Natural killer cell (primary cell): ENCODE measurements at regions not wholly inside any gene's neighbourhood (a gene's known extent, or its start where the extent isn't known, plus 50 kb on each side); places are given as distances from the start of the nearest gene placed in this dataset.

Experiments
- ATAC-seq, 3 donors: fragments of 150-1000 bp in 2 of 3; fragments of 200-7000 bp in 1 of 3; cut with Tn5 transposase; 1 replicate in 1 of 3; 2 replicates in 2 of 3; pipeline ENCODE4 v1.10.0; 2021; ENCODE audit warnings: mild to moderate bottlenecking in 2 of 3, moderate library complexity in 2 of 3
- DNase-seq, 2 donors: peaks; one replicate each; pipeline versions ENCODE4 v3.0.0 to v3.0.0-alpha.2; 2013 to 2021; ENCODE audit warnings: mixed read lengths in 1 of 2
- H3K27ac ChIP-seq: one replicate; pipeline ENCODE4 v1.5.1; 2013; ENCODE audit warnings: mild to moderate bottlenecking, low read length
- H3K27me3 ChIP-seq: one replicate; pipeline ENCODE4 v1.6.1; 2013; ENCODE audit warnings: low read length; ENCODE audit not compliant: control insufficient read depth, insufficient read depth
- H3K36me3 ChIP-seq: one replicate; pipeline ENCODE4 v1.6.1; 2013; ENCODE audit warnings: low read length; ENCODE audit not compliant: control insufficient read depth, insufficient read depth
- H3K4me1 ChIP-seq: one replicate; pipeline ENCODE4 v1.6.1; 2013; ENCODE audit warnings: low read length; ENCODE audit not compliant: control insufficient read depth, insufficient read depth
- H3K4me3 ChIP-seq: one replicate; pipeline ENCODE4 v1.5.1; 2013; ENCODE audit warnings: low read length
- H3K9me3 ChIP-seq: one replicate; pipeline ENCODE4 v1.6.1; 2013; ENCODE audit warnings: low read length; ENCODE audit not compliant: control insufficient read depth, insufficient read depth
- H3K27ac Mint-ChIP-seq, 2 donors: one replicate each; pipeline ENCODE4 v1.8.0; 2022; ENCODE audit warnings: mild to moderate bottlenecking in 2 of 2, mixed read lengths in 2 of 2, moderate library complexity in 1 of 2
- H3K27me3 Mint-ChIP-seq, 2 donors: one replicate each; pipeline ENCODE4 v1.8.0; 2022; ENCODE audit warnings: low read depth in 2 of 2, mixed read lengths in 2 of 2
- H3K36me3 Mint-ChIP-seq: one replicate; pipeline ENCODE4 v1.8.0; 2022; ENCODE audit warnings: mixed read lengths
- H3K4me1 Mint-ChIP-seq, 2 donors: one replicate each; pipeline ENCODE4 v1.8.0; 2022; ENCODE audit warnings: mixed read lengths in 2 of 2
- H3K4me3 Mint-ChIP-seq: one replicate; pipeline ENCODE4 v1.8.0; 2022; ENCODE audit warnings: mild to moderate bottlenecking, moderate library complexity, mixed read lengths
- H3K9me3 Mint-ChIP-seq, 2 donors: one replicate each; pipeline ENCODE4 v1.8.0; 2022; ENCODE audit warnings: mixed read lengths in 2 of 2
- CTCF ChIP-seq: fragments of 200-600 bp; IDR thresholded peaks from one replicate; pipeline ENCODE4 v1.8.0; 2022; ENCODE audit warnings: antibody characterized with exemption
- WGBS: methylation state at CpG from one replicate; pipeline ENCODE4 v1.1.7; 2013; ENCODE audit warnings: missing lambda C conversion rate; ENCODE audit not compliant: insufficient coverage; 5-methylcytosine and 5-hydroxymethylcytosine counted together
- intact Hi-C: fragments of 100-400 bp; cut with micrococcal nuclease; formaldehyde crosslinking; loops from one replicate; pipeline ENCODE4 v1.14.2; 2022

- Histone ChIP-seq H3K27ac (no peak overlapping the region), H3K4me1 (no peaks in the 10 kb centered on the region), H3K36me3 (no peaks in the 10 kb centered on the region), H3K4me3 (no peak overlapping the region), H3K9me3 (peaks cover 3% of the 10 kb centered on the region), H3K27me3 (no peaks in the 10 kb centered on the region)
- WGBS: 37% methylated on average over 21 of the region's 21 CpGs
- H3K9me3 Mint-ChIP-seq: no peaks in the 10 kb centered on the region
- no peaks in the 10 kb centered on the region for H3K36me3 Mint-ChIP-seq
- intact Hi-C loops: no loop called here
- DNase-seq (peak in 1 of 2 donors; percentile 83), ATAC-seq (peak; percentile 40 to 73 (median 73))
- H3K4me3 Mint-ChIP-seq: peak overlapping the region; percentile 28
- H3K27ac Mint-ChIP-seq: no peak overlapping the region
- peaks cover 0 to 4% of the 10 kb centered on the region in 2 donors for H3K27me3 Mint-ChIP-seq
- H3K4me1 Mint-ChIP-seq: peaks cover 0 to 4% of the 10 kb centered on the region in 2 donors
- TF ChIP-seq CTCF: no peak
Measured at GRCh38 chr15:62344806-62345539, 179.9 kb upstream of the C2CD4B start.

GRCh38 chr15:62346168-62346567, 181.1 kb upstream of the C2CD4B start:
- peaks cover 0 to 4% of the 10 kb centered on the region in 2 donors for H3K4me1 Mint-ChIP-seq
- H3K9me3 Mint-ChIP-seq: no peaks in the 10 kb centered on the region
- DNase-seq (no peak), ATAC-seq (no peak)
- H3K4me3 Mint-ChIP-seq: no peak overlapping the region
- no peak overlapping the region for H3K4me3 ChIP-seq
- no peaks in the 10 kb centered on the region for H3K27me3 ChIP-seq
- no peak overlapping the region for H3K27ac ChIP-seq
- H3K36me3 ChIP-seq: no peaks in the 10 kb centered on the region
- no peak overlapping the region for H3K27ac Mint-ChIP-seq
- intact Hi-C loops: no loop called here
- H3K36me3 Mint-ChIP-seq: no peaks in the 10 kb centered on the region
- peaks cover 3% of the 10 kb centered on the region for H3K9me3 ChIP-seq
- H3K27me3 Mint-ChIP-seq: peaks cover 3 to 5% of the 10 kb centered on the region in 2 donors
- H3K4me1 ChIP-seq: no peaks in the 10 kb centered on the region
- WGBS: no CpG with 5 or more reads among the region's 1 CpG
- no peak for TF ChIP-seq CTCF

GRCh38 chr15:62348118-62348517, 183.0 kb upstream of the C2CD4B start:
- Mint-ChIP-seq H3K36me3 (no peaks in the 10 kb centered on the region), H3K27me3 (peaks cover 10 to 11% of the 10 kb centered on the region in 2 donors), H3K4me1 (peaks cover 0 to 4% of the 10 kb centered on the region in 2 donors), H3K9me3 (no peaks in the 10 kb centered on the region), H3K27ac (no peak overlapping the region), H3K4me3 (no peak overlapping the region)
- no peak for TF ChIP-seq CTCF
- Histone ChIP-seq H3K4me3 (no peak overlapping the region), H3K36me3 (no peaks in the 10 kb centered on the region), H3K27ac (no peak overlapping the region), H3K4me1 (no peaks in the 10 kb centered on the region), H3K9me3 (peaks cover 3% of the 10 kb centered on the region), H3K27me3 (no peaks in the 10 kb centered on the region)
- 74% methylated on average over 3 of the region's 3 CpGs for WGBS
- DNase-seq: no peak
- no peak for ATAC-seq
- intact Hi-C loops: no loop called here

- intact Hi-C loops: no loop called here
- peak in 1 of 3 donors; percentile 56 for ATAC-seq
- H3K4me3 ChIP-seq: no peak overlapping the region
- Mint-ChIP-seq H3K9me3 (no peaks in the 10 kb centered on the region), H3K36me3 (no peaks in the 10 kb centered on the region), H3K27me3 (peaks cover 10 to 11% of the 10 kb centered on the region in 2 donors), H3K4me1 (peaks cover 0 to 4% of the 10 kb centered on the region in 2 donors), H3K4me3 (no peak overlapping the region), H3K27ac (no peak overlapping the region)
- 80% methylated on average over 3 of the region's 3 CpGs for WGBS
- no peaks in the 10 kb centered on the region for H3K27me3 ChIP-seq
- H3K36me3 ChIP-seq: no peaks in the 10 kb centered on the region
- no peaks in the 10 kb centered on the region for H3K4me1 ChIP-seq
- H3K27ac ChIP-seq: no peak overlapping the region
- no peak for DNase-seq
- peaks cover 3% of the 10 kb centered on the region for H3K9me3 ChIP-seq
- no peak for TF ChIP-seq CTCF
Measured at GRCh38 chr15:62348623-62349022, 183.5 kb upstream of the C2CD4B start.
